ENCODE measurements at regions not wholly inside any gene's neighbourhood (a gene's known extent, or its start where the extent isn't known, plus 50 kb on each side); places are given as distances from the start of the nearest gene placed in this dataset.

DNA sequence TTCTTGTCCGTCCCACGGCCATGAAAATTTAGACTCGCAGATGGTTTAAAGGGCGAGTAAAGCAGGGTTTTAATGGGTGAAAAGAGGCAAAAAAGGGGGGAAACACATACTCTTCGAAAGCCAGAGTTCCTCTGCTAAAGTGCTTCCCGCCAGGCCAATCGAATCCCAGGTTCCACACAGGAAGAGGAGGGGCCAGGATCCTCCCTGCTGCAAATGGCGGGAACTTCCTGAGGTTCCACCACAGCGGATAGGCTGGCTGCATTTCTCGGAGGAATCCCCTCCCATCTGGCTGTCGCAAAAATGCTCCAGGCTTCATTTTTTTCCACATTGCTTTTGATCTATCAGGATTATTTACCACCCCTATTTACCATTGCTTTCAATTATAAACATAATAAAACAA, 670.1 kb upstream of the CA10 start:
- WGBS (ENCODE audit: missing lambda C conversion rate): 23% methylated on average over 11 of the region's 11 CpGs
- Histone ChIP-seq H3K4me1 (no peaks in the 10 kb centered on the region), H3K9me3 (no peaks in the 10 kb centered on the region; the same call in 2 of the 3 replicates), H3K4me2 (no peak overlapping the region), H3K27ac (no peak overlapping the region), H3K4me3 (no peak overlapping the region)
- CTCF ChIA-PET: no interaction called here
- ATAC-seq (peak in 1 of 2 experiments; percentile 27; a peak in 1 of 6 replicates), FAIRE-seq (no peak), DNase-seq (ENCODE audit: low read depth in 1 of 2, low spot score in 1 of 2) (peak in 1 of 2 experiments; percentile 12)
- no peak for TF ChIP-seq ZC3H11A (IDR thresholded peaks at IDR 0.05)
- no peak for TF ChIP-seq HOXA7 (CRISPR knock-in tag; IDR thresholded peaks at IDR 0.05)
- TF ChIP-seq HMGXB4 (CRISPR knock-in tag; IDR thresholded peaks at IDR 0.05; ENCODE audit: borderline replicate concordance): no peak
- TF ChIP-seq EHF (CRISPR knock-in tag; IDR thresholded peaks at IDR 0.05): no peak
- POLR2A ChIA-PET: no interaction called here

DNA sequence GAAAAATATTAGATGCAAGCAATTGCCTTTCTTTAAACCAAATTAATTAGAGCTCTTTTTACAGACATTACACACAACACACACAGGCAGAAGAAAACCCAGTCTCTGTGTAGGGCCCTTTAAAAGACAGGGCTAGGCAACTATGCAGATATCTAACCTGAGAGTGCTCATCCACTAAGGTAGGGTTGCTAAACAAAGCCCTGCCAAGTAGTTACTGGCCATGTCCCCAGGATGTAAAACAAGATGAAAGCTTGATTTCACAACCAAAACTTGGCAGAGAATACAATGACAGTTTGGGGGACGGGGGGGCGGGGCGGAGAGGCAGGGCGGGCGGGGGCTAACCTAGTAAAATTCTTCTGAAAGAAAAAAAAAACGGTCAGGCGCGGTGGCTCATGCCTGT, 669.0 kb upstream of the CA10 start:
- Histone ChIP-seq H3K4me3 (no peak overlapping the region), H3K4me2 (no peak overlapping the region), H3K9me3 (no peaks in the 10 kb centered on the region; the same call in 2 of the 3 replicates), H3K27ac (no peak overlapping the region), H3K4me1 (no peaks in the 10 kb centered on the region)
- no peak for ATAC-seq
- no peak for DNase-seq (ENCODE audit: low read depth in 1 of 2, low spot score in 1 of 2)
- 10% methylated on average over 3 of the region's 8 CpGs for WGBS (ENCODE audit: missing lambda C conversion rate)
- FAIRE-seq: no peak
- TF ChIP-seq HOXB5 (CRISPR knock-in tag; IDR thresholded peaks at IDR 0.05) (no peak), TP53 (CRISPR knock-in tag; IDR thresholded peaks at IDR 0.05) (no peak), JUN (IDR thresholded peaks at IDR 0.05) (no peak)
- POLR2A ChIA-PET: no interaction called here
- CTCF ChIA-PET: interaction anchor here (0.6 kb wide), 1 partner anchor 933 kb away, joined by 3 read pairs; no protein-coding TSS in a partner anchor

DNA sequence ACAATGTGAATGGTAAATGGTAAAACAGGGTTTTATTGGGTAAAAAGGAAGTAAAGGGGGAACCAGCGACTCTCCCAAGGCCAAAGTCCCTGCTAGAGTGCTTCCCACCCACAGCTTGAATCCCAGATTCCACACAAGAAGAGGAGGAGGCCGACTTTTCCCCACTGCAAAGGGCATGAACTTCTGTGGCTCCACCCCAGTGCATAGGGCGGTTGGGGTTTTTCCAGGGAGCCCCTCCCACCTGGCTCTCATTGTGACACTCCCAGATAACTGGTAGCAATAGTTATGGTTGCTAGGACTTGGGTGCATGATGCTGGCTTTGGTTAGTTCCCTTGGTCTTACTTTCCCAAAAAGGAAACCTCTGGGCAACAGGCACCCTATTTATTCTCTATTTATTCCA, 666.0 kb upstream of the CA10 start:
- Histone ChIP-seq H3K4me1 (no peaks in the 10 kb centered on the region), H3K9me3 (no peaks in the 10 kb centered on the region), H3K4me2 (no peak overlapping the region), H3K4me3 (no peak overlapping the region), H3K27ac (no peak overlapping the region)
- ChIA-PET POLR2A (no interaction called here), CTCF (no interaction called here)
- DNase-seq (ENCODE audit: low read depth in 1 of 2, low spot score in 1 of 2): no peak
- no peak for FAIRE-seq
- ATAC-seq: no peak
- TF ChIP-seq E2F6 (IDR thresholded peaks at IDR 0.05; ENCODE audit: borderline replicate concordance, low read depth) (no peak), HOXB13 (CRISPR knock-in tag; IDR thresholded peaks at IDR 0.05; ENCODE audit: low read depth) (no peak), EHF (CRISPR knock-in tag; IDR thresholded peaks at IDR 0.05) (no peak), NR3C1 (IDR thresholded peaks at IDR 0.05) (no peak), ATOH8 (CRISPR knock-in tag; IDR thresholded peaks at IDR 0.05; ENCODE audit: low read depth) (no peak), RNF2 (IDR thresholded peaks at IDR 0.05; ENCODE audit: borderline replicate concordance, low read depth) (no peak), SMC3 (IDR thresholded peaks at IDR 0.05) (no peak), HOXB5 (CRISPR knock-in tag; IDR thresholded peaks at IDR 0.05) (no peak), CBX8 (IDR thresholded peaks at IDR 0.05) (no peak), CHD4 (IDR thresholded peaks at IDR 0.05; ENCODE audit: borderline replicate concordance) (no peak), NPAS2 (CRISPR knock-in tag; IDR thresholded peaks at IDR 0.05; ENCODE audit: borderline replicate concordance) (no peak), ESRRA (IDR thresholded peaks at IDR 0.05; ENCODE audit: borderline replicate concordance, low read length) (no peak), MAZ (IDR thresholded peaks at IDR 0.05; ENCODE audit: borderline replicate concordance, low read depth, low read length) (no peak), HDAC2 (IDR thresholded peaks at IDR 0.05) (no peak), CEBPB (IDR thresholded peaks at IDR 0.05) (no peak), CBX2 (IDR thresholded peaks at IDR 0.05; ENCODE audit: borderline replicate concordance, low read depth) (no peak)
- WGBS (ENCODE audit: missing lambda C conversion rate): 0% methylated on average over 3 of the region's 3 CpGs

Data from A549 (cell line).